Endothelial cell of umbilical vein (primary cell): ENCODE measurements at regions not wholly inside any gene's neighbourhood (a gene's known extent, or its start where the extent isn't known, plus 50 kb on each side); places are given as distances from the start of the nearest gene placed in this dataset.

ENCODE experiments used
- CTCF ChIP-seq, 2 donors: IDR thresholded peaks; 1 replicate in 1 of 2; 2 replicates in 1 of 2; pipeline ENCODE4 v1.5.1; 2011; ENCODE audit warnings: low read length in 2 of 2, mild to moderate bottlenecking in 2 of 2, moderate library complexity in 2 of 2, control low read depth in 1 of 2, inconsistent platforms in 1 of 2, low read depth in 1 of 2; ENCODE audit not compliant: insufficient read depth in 1 of 2; ENCODE audit errors: extremely low read depth in 1 of 2
- EZH2 ChIP-seq: IDR thresholded peaks from 2 replicates; pipeline ENCODE4 v1.6.1; 2012; ENCODE audit warnings: borderline replicate concordance, low read depth, mild to moderate bottlenecking, moderate library complexity, low read length, inconsistent platforms; ENCODE audit not compliant: severe bottlenecking
- FOS ChIP-seq: IDR thresholded peaks from 2 replicates; pipeline ENCODE4 v1.6.1; 2011; ENCODE audit warnings: mild to moderate bottlenecking, low read length, moderate library complexity, borderline replicate concordance; ENCODE audit not compliant: insufficient read depth
- JUN ChIP-seq: IDR thresholded peaks from 2 replicates; pipeline ENCODE4 v1.6.1; 2011; ENCODE audit warnings: borderline replicate concordance, low read depth; ENCODE audit not compliant: insufficient read length, insufficient read depth
- MAX ChIP-seq: IDR thresholded peaks from 2 replicates; pipeline ENCODE4 v1.6.1; 2011; ENCODE audit not compliant: insufficient read depth, insufficient read length
- MYC ChIP-seq: IDR thresholded peaks from one replicate; pipeline ENCODE4 v1.6.1; 2011; ENCODE audit warnings: mild to moderate bottlenecking, low read depth, low read length
- POLR2A ChIP-seq: IDR thresholded peaks from 2 replicates; pipeline ENCODE4 v1.6.1; 2012; ENCODE audit warnings: low read depth, mild to moderate bottlenecking, control low read depth, low read length
- POLR2AphosphoS5 ChIP-seq: IDR thresholded peaks from 2 replicates; pipeline ENCODE4 v1.6.1; 2012; ENCODE audit warnings: low read depth, mild to moderate bottlenecking, control low read depth, low read length, moderate library complexity; ENCODE audit not compliant: insufficient read depth

- no peak for TF ChIP-seq CTCF (IDR thresholded peaks at IDR 0.05; ENCODE audit: extremely low read depth in 1 of 2, insufficient read depth in 1 of 2, low read depth in 1 of 2, low read length in 2 of 2)
- TF ChIP-seq MAX = no peak
- no peak for TF ChIP-seq POLR2A
- TF ChIP-seq POLR2AphosphoS5 = no peak
- no peak for TF ChIP-seq EZH2
- TF ChIP-seq MYC = no peak
- no peak for TF ChIP-seq JUN
- TF ChIP-seq FOS = no peak
These were observed 665.7 kb downstream of the ADGRL2 start for GRCh38 chr1:82466416-82466815.
